ENCODE measurements at regions not wholly inside any gene's neighbourhood (a gene's known extent, or its start where the extent isn't known, plus 50 kb on each side); places are given as distances from the start of the nearest gene placed in this dataset.

- no peak for TF ChIP-seq POLR2AphosphoS5 (IDR thresholded peaks at IDR 0.05; ENCODE audit: low read depth, low read length)
- TF ChIP-seq POLR2A (IDR thresholded peaks at IDR 0.05; ENCODE audit: low read depth, low read length), result no peak
- no peak for TF ChIP-seq TAF1 (IDR thresholded peaks at IDR 0.05; ENCODE audit: low read depth, low read length)
- TF ChIP-seq SPI1 (IDR thresholded peaks at IDR 0.05; ENCODE audit: low read depth, low read length), result no peak
- TF ChIP-seq POU2F2 (IDR thresholded peaks at IDR 0.05; ENCODE audit: low read depth, low read length), result no peak
- TF ChIP-seq PAX5 (IDR thresholded peaks at IDR 0.05; ENCODE audit: insufficient read depth, low read length, severe bottlenecking), result no peak
Observed at GRCh38 chr18:1014951-1015624, 110.4 kb downstream of the ADCYAP1 start.

Data from GM12891 (cell line).